WTC11 (cell line): ENCODE measurements at regions not wholly inside any gene's neighbourhood (a gene's known extent, or its start where the extent isn't known, plus 50 kb on each side); places are given as distances from the start of the nearest gene placed in this dataset.

Experiments used
- ATAC-seq: fragments of 200-7000 bp; cut with Tn5 transposase; 2 replicates; pipeline ENCODE4 v1.10.0; 2021; ENCODE audit warnings: mild to moderate bottlenecking, moderate library complexity
- CTCF ChIA-PET: fragments of 300-600 bp; sonication (Branson Sonifier 250); formaldehyde crosslinking; loops from one replicate; lab custom pipeline; 2021; ENCODE audit warnings: antibody characterized with exemption; lab: Charles Lee
- POLR2A ChIA-PET: fragments of 350-600 bp; sonication (Branson Sonifier 250); formaldehyde crosslinking; loops from one replicate; lab custom pipeline; 2021; ENCODE audit warnings: antibody characterized with exemption; lab: Charles Lee
- DNase-seq: peaks from one replicate; pipeline ENCODE4 v3.0.0; 2021; ENCODE audit warnings: low spot score
- H3K27ac Mint-ChIP-seq: 2 replicates; pipeline ENCODE4 v1.8.0; 2021; ENCODE audit warnings: mixed read lengths
- H3K27me3 Mint-ChIP-seq: 2 replicates; pipeline ENCODE4 v1.8.0; 2021; ENCODE audit warnings: low read depth, mild to moderate bottlenecking, moderate library complexity, mixed read lengths
- H3K36me3 Mint-ChIP-seq: 2 replicates; pipeline ENCODE4 v1.8.0; 2021; ENCODE audit warnings: mixed read lengths
- H3K4me1 Mint-ChIP-seq: 2 replicates; pipeline ENCODE4 v1.8.0; 2022; ENCODE audit warnings: mixed read lengths
- H3K4me3 Mint-ChIP-seq: 2 replicates; pipeline ENCODE4 v1.8.0; 2021; ENCODE audit warnings: mild to moderate bottlenecking, moderate library complexity, mixed read lengths
- H3K9me3 Mint-ChIP-seq: 2 replicates; pipeline ENCODE4 v1.8.0; 2021; ENCODE audit warnings: mixed read lengths
- ATF1 ChIP-seq: sonication (generic); formaldehyde crosslinking; IDR thresholded peaks from 2 replicates; pipeline ENCODE4 v1.8.1; 2023; ENCODE audit warnings: mild to moderate bottlenecking, moderate library complexity, missing genetic modification reagents
- CBFB ChIP-seq: sonication (generic); formaldehyde crosslinking; IDR thresholded peaks from 2 replicates; pipeline ENCODE4 v1.8.1; 2022; ENCODE audit warnings: mild to moderate bottlenecking, low read depth, missing genetic modification reagents
- HMGA2 ChIP-seq: fragments of 250-450 bp; sonication (Bioruptor Pico); IDR thresholded peaks from 2 replicates; pipeline ENCODE4 v1.4.0; 2021; ENCODE audit warnings: mild to moderate bottlenecking, moderate library complexity
- IRF2 ChIP-seq: sonication (generic); formaldehyde crosslinking; IDR thresholded peaks from 2 replicates; pipeline ENCODE4 v1.8.0; 2022; ENCODE audit warnings: low read depth, missing genetic modification reagents, borderline replicate concordance
- MXD4 ChIP-seq: fragments of 250-450 bp; sonication (Bioruptor Pico); IDR thresholded peaks from 2 replicates; pipeline ENCODE4 v1.8.0; 2021; ENCODE audit warnings: mild to moderate bottlenecking, moderate library complexity, borderline replicate concordance
- NFE2L1 ChIP-seq: sonication (generic); formaldehyde crosslinking; IDR thresholded peaks from 2 replicates; pipeline ENCODE4 v1.8.1; 2023; ENCODE audit warnings: missing genetic modification reagents
- SOX15 ChIP-seq: fragments of 250-450 bp; sonication (Bioruptor Pico); IDR thresholded peaks from 2 replicates; pipeline ENCODE4 v1.9.0; 2021; ENCODE audit warnings: mild to moderate bottlenecking
- TEAD1 ChIP-seq: sonication (generic); formaldehyde crosslinking; IDR thresholded peaks from 2 replicates; pipeline ENCODE4 v1.8.0; 2022; ENCODE audit warnings: mild to moderate bottlenecking, missing genetic modification reagents
- ZNF263 ChIP-seq: sonication (generic); formaldehyde crosslinking; IDR thresholded peaks from 2 replicates; pipeline ENCODE4 v1.8.1; 2022; ENCODE audit warnings: low read depth, mild to moderate bottlenecking, moderate library complexity, missing genetic modification reagents
- ZNF423 ChIP-seq: fragments of 250-450 bp; sonication (Bioruptor Pico); IDR thresholded peaks from 2 replicates; pipeline ENCODE4 v2.1.2; 2022; ENCODE audit warnings: mild to moderate bottlenecking, moderate library complexity
- ZNF671 ChIP-seq: fragments of 250-450 bp; sonication (Bioruptor Pico); IDR thresholded peaks from 2 replicates; pipeline ENCODE4 v1.8.0; 2021; ENCODE audit warnings: mild to moderate bottlenecking
- TF ChIP-seq, protein P1 (sequence below): fragments of 200-600 bp; IDR thresholded peaks from 2 replicates; pipeline ENCODE4 v1.8.0; 2022; ENCODE audit warnings: antibody characterized with exemption
- TF ChIP-seq, protein P2 (sequence below): sonication (generic); formaldehyde crosslinking; IDR thresholded peaks from 2 replicates; pipeline ENCODE4 v1.8.0; 2023; ENCODE audit warnings: mild to moderate bottlenecking, missing genetic modification reagents
- TF ChIP-seq, protein P3 (sequence below): fragments of 250-450 bp; sonication (Bioruptor Pico); IDR thresholded peaks from 2 replicates; pipeline ENCODE4 v1.9.0; 2021; ENCODE audit warnings: mild to moderate bottlenecking
- TF ChIP-seq, protein P4 (sequence below): sonication (generic); formaldehyde crosslinking; IDR thresholded peaks from 2 replicates; pipeline ENCODE4 v1.8.1; 2023; ENCODE audit warnings: mild to moderate bottlenecking, missing genetic modification reagents
- TF ChIP-seq, protein P5 (sequence below): sonication (generic); formaldehyde crosslinking; IDR thresholded peaks from 2 replicates; pipeline ENCODE4 v1.8.0; 2022; ENCODE audit warnings: mild to moderate bottlenecking, missing genetic modification reagents
- TF ChIP-seq, protein P6 (sequence below): sonication (generic); formaldehyde crosslinking; IDR thresholded peaks from 2 replicates; pipeline ENCODE4 v1.8.1; 2022; ENCODE audit warnings: low read depth, mild to moderate bottlenecking, moderate library complexity, missing genetic modification reagents, borderline replicate concordance
- TF ChIP-seq, protein P7 (sequence below): sonication (generic); formaldehyde crosslinking; conservative IDR thresholded peaks from 2 replicates; pipeline ENCODE4 v1.8.1; 2023; ENCODE audit warnings: mild to moderate bottlenecking, low read depth, missing genetic modification reagents, moderate library complexity

DNA sequence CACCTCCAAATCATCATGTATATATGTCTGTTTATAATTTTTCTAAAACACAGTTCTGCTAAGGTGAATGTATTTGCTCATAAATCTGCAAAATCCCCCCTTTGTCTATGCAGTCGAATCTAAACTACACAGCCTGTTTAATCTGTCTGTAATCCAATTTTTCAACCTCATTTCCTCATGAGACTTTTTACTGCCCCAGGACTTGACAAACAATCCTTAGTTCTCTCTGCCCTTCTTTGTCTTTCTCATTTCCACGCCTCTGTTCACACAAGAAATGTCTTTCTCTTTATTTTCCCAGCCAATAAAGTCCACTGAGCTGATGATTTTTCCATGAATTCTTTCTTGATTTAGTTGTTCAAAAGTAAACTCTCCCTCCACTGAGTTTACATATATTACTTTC lies 1154.3 kb downstream of the FAM181B start:
- TF ChIP-seq ZNF423, result no peak
- TF ChIP-seq, all 79 proteins: peak for 0
- H3K27me3 Mint-ChIP-seq, result no peaks in the 10 kb centered on the region
- H3K36me3 Mint-ChIP-seq, result no peaks in the 10 kb centered on the region
- POLR2A ChIA-PET, result no interaction called here
- CTCF ChIA-PET, result no interaction called here
- no peaks in the 10 kb centered on the region for H3K4me1 Mint-ChIP-seq
- no peaks in the 10 kb centered on the region for H3K9me3 Mint-ChIP-seq
- H3K4me3 Mint-ChIP-seq, result no peak overlapping the region
- ATAC-seq, result no peak
- H3K27ac Mint-ChIP-seq, result no peak overlapping the region
- DNase-seq, result no peak

DNA sequence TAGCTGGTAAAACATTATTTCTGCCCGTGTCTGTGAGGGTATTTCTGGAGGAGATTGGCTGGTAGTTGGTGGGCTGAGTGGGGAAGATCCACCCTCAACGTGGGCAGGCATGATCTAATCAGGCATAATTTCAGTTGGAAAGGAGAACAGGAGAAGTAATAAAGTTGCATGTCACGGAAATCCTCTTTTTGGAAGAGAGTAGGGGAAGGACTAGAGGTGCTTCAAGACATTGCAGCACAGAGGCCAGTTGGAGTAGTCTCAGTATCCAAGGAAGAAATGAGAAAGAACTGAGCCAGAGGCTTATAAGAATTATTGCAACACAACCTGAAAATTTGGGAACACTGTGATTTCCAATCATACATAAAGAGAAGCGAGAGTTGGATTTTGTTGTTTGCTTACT lies 1155.1 kb downstream of the FAM181B start:
- ATAC-seq, result peak; percentile 73
- Mint-ChIP-seq H3K4me1 (no peaks in the 10 kb centered on the region), H3K4me3 (no peak overlapping the region), H3K27ac (no peak overlapping the region), H3K36me3 (no peaks in the 10 kb centered on the region), H3K27me3 (no peaks in the 10 kb centered on the region), H3K9me3 (no peaks in the 10 kb centered on the region)
- CTCF ChIA-PET, result no interaction called here
- TF ChIP-seq ATF1 (no peak), ZNF671 (CRISPR knock-in tag) (no peak), TEAD1 (CRISPR knock-in tag) (no peak), IRF2 (CRISPR knock-in tag) (no peak)
- TF ChIP-seq, protein P1, sequence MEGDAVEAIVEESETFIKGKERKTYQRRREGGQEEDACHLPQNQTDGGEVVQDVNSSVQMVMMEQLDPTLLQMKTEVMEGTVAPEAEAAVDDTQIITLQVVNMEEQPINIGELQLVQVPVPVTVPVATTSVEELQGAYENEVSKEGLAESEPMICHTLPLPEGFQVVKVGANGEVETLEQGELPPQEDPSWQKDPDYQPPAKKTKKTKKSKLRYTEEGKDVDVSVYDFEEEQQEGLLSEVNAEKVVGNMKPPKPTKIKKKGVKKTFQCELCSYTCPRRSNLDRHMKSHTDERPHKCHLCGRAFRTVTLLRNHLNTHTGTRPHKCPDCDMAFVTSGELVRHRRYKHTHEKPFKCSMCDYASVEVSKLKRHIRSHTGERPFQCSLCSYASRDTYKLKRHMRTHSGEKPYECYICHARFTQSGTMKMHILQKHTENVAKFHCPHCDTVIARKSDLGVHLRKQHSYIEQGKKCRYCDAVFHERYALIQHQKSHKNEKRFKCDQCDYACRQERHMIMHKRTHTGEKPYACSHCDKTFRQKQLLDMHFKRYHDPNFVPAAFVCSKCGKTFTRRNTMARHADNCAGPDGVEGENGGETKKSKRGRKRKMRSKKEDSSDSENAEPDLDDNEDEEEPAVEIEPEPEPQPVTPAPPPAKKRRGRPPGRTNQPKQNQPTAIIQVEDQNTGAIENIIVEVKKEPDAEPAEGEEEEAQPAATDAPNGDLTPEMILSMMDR, result no peak
- TF ChIP-seq, protein P2, sequence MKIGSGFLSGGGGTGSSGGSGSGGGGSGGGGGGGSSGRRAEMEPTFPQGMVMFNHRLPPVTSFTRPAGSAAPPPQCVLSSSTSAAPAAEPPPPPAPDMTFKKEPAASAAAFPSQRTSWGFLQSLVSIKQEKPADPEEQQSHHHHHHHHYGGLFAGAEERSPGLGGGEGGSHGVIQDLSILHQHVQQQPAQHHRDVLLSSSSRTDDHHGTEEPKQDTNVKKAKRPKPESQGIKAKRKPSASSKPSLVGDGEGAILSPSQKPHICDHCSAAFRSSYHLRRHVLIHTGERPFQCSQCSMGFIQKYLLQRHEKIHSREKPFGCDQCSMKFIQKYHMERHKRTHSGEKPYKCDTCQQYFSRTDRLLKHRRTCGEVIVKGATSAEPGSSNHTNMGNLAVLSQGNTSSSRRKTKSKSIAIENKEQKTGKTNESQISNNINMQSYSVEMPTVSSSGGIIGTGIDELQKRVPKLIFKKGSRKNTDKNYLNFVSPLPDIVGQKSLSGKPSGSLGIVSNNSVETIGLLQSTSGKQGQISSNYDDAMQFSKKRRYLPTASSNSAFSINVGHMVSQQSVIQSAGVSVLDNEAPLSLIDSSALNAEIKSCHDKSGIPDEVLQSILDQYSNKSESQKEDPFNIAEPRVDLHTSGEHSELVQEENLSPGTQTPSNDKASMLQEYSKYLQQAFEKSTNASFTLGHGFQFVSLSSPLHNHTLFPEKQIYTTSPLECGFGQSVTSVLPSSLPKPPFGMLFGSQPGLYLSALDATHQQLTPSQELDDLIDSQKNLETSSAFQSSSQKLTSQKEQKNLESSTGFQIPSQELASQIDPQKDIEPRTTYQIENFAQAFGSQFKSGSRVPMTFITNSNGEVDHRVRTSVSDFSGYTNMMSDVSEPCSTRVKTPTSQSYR (CRISPR knock-in tag), result no peak
- TF ChIP-seq, protein P3, sequence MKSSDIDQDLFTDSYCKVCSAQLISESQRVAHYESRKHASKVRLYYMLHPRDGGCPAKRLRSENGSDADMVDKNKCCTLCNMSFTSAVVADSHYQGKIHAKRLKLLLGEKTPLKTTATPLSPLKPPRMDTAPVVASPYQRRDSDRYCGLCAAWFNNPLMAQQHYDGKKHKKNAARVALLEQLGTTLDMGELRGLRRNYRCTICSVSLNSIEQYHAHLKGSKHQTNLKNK (CRISPR knock-in tag), result no peak
- TF ChIP-seq, protein P4, sequence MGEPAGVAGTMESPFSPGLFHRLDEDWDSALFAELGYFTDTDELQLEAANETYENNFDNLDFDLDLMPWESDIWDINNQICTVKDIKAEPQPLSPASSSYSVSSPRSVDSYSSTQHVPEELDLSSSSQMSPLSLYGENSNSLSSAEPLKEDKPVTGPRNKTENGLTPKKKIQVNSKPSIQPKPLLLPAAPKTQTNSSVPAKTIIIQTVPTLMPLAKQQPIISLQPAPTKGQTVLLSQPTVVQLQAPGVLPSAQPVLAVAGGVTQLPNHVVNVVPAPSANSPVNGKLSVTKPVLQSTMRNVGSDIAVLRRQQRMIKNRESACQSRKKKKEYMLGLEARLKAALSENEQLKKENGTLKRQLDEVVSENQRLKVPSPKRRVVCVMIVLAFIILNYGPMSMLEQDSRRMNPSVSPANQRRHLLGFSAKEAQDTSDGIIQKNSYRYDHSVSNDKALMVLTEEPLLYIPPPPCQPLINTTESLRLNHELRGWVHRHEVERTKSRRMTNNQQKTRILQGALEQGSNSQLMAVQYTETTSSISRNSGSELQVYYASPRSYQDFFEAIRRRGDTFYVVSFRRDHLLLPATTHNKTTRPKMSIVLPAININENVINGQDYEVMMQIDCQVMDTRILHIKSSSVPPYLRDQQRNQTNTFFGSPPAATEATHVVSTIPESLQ (CRISPR knock-in tag), result no peak
- POLR2A ChIA-PET, result no interaction called here
- no peak for DNase-seq

DNA sequence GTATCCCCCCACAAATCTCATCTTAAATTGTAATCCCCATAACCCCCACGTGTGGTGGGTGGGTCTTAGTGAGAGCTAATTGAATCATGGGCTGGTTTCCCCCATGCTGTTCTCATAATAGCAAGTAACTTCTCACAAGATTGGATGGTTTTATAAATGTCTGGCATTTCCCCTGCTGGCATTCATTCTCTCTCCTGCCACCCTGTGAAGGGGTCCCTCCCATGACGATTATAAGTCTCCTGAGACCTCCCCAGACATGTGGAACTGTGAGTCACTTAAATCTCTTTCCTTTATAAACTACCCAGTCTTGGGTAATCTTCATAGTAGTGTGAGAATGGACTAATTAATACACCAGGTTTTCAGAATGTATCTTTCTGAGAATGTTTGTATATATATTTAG lies 1159.4 kb downstream of the FAM181B start:
- CTCF ChIA-PET, result no interaction called here
- TF ChIP-seq, protein P5, sequence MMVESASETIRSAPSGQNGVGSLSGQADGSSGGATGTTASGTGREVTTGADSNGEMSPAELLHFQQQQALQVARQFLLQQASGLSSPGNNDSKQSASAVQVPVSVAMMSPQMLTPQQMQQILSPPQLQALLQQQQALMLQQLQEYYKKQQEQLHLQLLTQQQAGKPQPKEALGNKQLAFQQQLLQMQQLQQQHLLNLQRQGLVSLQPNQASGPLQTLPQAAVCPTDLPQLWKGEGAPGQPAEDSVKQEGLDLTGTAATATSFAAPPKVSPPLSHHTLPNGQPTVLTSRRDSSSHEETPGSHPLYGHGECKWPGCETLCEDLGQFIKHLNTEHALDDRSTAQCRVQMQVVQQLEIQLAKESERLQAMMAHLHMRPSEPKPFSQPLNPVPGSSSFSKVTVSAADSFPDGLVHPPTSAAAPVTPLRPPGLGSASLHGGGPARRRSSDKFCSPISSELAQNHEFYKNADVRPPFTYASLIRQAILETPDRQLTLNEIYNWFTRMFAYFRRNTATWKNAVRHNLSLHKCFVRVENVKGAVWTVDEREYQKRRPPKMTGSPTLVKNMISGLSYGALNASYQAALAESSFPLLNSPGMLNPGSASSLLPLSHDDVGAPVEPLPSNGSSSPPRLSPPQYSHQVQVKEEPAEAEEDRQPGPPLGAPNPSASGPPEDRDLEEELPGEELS, result no peak
- TF ChIP-seq, protein P3 (CRISPR knock-in tag), result no peak
- TF ChIP-seq SOX15 (CRISPR knock-in tag) (no peak), NFE2L1 (no peak), CBFB (no peak), MXD4 (CRISPR knock-in tag) (no peak), HMGA2 (no peak), ZNF263 (no peak)
- TF ChIP-seq, protein P6, sequence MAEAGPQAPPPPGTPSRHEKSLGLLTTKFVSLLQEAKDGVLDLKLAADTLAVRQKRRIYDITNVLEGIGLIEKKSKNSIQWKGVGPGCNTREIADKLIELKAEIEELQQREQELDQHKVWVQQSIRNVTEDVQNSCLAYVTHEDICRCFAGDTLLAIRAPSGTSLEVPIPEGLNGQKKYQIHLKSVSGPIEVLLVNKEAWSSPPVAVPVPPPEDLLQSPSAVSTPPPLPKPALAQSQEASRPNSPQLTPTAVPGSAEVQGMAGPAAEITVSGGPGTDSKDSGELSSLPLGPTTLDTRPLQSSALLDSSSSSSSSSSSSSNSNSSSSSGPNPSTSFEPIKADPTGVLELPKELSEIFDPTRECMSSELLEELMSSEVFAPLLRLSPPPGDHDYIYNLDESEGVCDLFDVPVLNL (CRISPR knock-in tag), result no peak
- TF ChIP-seq, protein P7, sequence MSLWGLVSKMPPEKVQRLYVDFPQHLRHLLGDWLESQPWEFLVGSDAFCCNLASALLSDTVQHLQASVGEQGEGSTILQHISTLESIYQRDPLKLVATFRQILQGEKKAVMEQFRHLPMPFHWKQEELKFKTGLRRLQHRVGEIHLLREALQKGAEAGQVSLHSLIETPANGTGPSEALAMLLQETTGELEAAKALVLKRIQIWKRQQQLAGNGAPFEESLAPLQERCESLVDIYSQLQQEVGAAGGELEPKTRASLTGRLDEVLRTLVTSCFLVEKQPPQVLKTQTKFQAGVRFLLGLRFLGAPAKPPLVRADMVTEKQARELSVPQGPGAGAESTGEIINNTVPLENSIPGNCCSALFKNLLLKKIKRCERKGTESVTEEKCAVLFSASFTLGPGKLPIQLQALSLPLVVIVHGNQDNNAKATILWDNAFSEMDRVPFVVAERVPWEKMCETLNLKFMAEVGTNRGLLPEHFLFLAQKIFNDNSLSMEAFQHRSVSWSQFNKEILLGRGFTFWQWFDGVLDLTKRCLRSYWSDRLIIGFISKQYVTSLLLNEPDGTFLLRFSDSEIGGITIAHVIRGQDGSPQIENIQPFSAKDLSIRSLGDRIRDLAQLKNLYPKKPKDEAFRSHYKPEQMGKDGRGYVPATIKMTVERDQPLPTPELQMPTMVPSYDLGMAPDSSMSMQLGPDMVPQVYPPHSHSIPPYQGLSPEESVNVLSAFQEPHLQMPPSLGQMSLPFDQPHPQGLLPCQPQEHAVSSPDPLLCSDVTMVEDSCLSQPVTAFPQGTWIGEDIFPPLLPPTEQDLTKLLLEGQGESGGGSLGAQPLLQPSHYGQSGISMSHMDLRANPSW (CRISPR knock-in tag), result no peak

More for the DNA sequence above, 1159.4 kb downstream of the FAM181B start:
- H3K27me3 Mint-ChIP-seq, result no peaks in the 10 kb centered on the region
- no peaks in the 10 kb centered on the region for H3K36me3 Mint-ChIP-seq
- H3K4me3 Mint-ChIP-seq, result no peak overlapping the region
- H3K9me3 Mint-ChIP-seq, result no peaks in the 10 kb centered on the region
- no peak for DNase-seq
- no peaks in the 10 kb centered on the region for H3K4me1 Mint-ChIP-seq
- H3K27ac Mint-ChIP-seq, result no peak overlapping the region
- POLR2A ChIA-PET, result no interaction called here
- ATAC-seq, result no peak
